T47D (cell line): ENCODE measurements at regions not wholly inside any gene's neighbourhood (a gene's known extent, or its start where the extent isn't known, plus 50 kb on each side); places are given as distances from the start of the nearest gene placed in this dataset.
"Not testable (repeated sequence)": the region's sequence is repeated elsewhere in the genome, so short reads cannot be mapped to it uniquely, and the experiment has no call there.

Source experiments
- DNase-seq, 2 experiments: peaks; one replicate each; pipeline versions ENCODE4 v3.0.0 to v3.0.0-alpha.2; 2011 to 2012; ENCODE audit warnings: low read depth in 1 of 2, low spot score in 1 of 2
- JUND ChIP-seq: IDR thresholded peaks from 2 replicates; pipeline ENCODE4 v1.6.1; 2012; ENCODE audit warnings: low read depth
- in situ Hi-C: cut with HindIII; loops from 2 replicates; pipeline ENCODE4 v1.10.0; 2016; ENCODE audit warnings: low sequenced_read_pairs, low pct_unique_long_range_greater_than_20kb

DNA sequence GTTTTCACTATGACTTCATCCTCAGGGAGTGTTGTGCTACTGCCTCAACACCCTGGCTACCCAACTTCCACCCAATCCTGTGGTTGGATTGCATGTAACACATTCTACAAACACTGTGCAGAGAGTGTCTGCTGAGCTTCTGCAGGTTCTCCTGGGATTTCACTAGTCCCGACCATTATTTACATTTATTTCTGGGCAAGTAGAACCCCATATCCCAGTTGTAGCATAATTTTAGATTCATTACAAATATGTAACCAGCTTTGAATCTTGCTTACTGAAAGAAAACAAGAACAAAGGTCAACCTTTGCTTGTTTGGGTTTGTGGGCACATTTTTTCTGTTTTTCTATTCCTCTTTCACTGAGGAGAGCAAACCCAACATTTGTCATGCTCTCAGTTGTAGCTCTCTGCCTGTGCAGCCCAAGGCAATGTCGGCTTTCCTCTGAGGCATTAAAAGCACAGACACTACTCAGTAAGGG lies 2036.1 kb upstream of the LRRTM1 start:
- no peak for DNase-seq
- in situ Hi-C loops = no loop called here

DNA sequence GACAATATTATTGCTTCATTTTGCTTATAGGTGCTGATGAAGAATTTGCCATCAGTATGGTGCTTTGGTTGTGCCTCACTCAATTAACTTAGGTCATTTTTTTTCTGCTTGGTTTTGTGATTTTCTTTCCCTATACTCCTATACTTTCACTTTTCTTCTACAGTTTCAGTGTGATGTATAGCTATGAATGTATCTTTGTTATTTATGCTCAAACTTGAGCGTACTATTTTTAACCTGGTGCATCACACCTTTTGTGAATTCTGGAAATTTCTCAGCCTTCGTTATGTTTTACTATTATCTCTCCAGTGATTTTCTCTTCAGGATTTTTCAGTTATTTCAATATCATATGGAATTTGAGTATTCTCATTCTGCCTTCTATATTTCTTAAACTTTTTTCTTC lies 2035.3 kb upstream of the LRRTM1 start:
- no peak for DNase-seq
- TF ChIP-seq JUND = no peak
- in situ Hi-C loops = no loop called here

More for the DNA sequence above, 2036.1 kb upstream of the LRRTM1 start:
- no peak for TF ChIP-seq JUND

DNA sequence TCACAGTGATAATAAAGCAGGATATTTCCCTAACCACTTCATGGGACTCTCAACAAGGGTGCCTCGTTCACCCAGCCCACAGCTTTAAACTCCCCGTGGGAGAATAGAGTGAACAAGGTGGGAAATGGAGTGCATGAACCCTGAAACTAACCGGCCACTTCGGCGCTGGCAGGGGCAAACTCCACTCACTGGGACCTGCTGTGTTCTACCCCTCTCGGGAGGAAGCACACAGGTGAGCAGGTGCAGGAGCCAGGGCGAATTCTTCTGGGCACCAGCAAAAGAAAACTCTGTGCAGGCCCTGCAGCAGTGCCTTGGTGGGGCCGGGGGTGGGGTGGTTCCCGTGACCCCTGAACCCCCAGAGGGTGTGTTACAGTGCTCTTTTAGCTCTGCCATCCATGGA lies 2029.1 kb upstream of the LRRTM1 start:
- in situ Hi-C loops = no loop called here

DNA sequence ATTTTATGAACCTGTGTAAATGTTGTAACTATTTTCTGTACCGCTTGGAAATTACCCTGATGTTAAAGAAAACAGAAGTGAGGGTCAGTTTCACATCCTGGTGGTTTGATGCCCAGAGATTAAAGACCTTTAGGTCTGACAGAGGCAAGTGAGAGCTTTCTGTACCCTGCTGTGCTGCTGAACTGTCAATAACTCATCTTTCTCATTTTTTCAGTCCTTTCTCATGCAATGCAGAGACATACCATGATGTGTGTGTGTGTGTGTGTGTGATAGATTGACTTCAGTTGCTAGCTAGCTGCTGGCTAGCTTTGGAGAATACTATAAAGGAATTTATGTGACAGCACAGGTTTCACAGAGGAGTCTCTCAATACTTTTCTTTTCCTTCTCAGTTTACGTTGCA lies 2025.6 kb upstream of the LRRTM1 start:
- TF ChIP-seq JUND = no peak
- in situ Hi-C loops = no loop called here
- no peak for DNase-seq

More for the DNA sequence above, 2029.1 kb upstream of the LRRTM1 start:
- DNase-seq = no peak
- no peak for TF ChIP-seq JUND

DNA sequence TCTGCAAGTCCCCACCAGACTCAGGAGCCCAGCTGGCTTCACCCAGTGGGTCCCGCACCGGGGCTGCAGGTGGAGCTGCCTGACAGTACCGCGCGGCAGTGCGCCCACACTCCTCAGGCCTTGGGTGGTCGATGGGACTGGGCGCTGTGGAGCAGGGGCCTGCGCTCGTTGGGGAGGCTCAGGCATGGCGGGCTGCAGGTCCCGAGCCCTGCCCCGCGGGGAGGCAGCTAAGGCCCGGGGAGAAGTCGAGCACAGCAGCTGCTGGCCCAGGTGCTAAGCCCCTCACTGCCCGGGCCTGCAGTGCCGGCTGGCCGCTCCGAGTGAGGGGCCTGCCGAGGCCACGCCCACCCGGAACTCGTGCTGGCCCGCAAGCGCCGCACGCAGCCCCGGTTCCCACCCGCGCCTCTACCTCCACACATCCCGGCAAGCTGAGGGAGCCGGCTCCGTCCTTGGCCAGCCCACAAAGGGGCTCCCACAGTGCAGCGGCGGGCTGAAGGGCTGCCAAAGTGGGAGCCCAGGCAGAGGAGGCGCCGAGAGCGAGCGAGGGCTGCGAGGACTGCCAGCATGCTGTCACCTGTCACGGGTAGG lies 2021.7 kb upstream of the LRRTM1 start:
- DNase-seq = not testable (repeated sequence)

DNA sequence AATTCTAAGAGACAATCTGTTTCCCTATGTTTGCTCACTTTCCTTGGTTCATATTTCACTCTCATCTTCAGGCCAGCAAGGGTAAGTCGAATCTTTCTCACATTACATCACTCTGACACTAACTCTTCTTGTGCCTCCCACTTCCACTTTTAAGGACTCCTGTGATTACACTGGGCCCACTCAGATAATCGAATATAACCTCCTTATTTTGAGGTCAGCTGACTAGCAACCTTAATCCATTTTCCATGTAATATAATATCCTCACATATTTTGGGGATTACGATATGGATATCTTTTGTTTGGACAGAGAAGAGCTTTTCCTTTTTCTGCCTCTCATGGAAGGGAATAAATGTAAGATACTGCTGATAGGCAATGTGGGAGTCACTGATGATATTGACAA lies 2015.7 kb upstream of the LRRTM1 start:
- TF ChIP-seq JUND = no peak
- in situ Hi-C loops = no loop called here
- no peak for DNase-seq

More for the DNA sequence above, 2021.7 kb upstream of the LRRTM1 start:
- in situ Hi-C loops = not testable (repeated sequence)

DNA sequence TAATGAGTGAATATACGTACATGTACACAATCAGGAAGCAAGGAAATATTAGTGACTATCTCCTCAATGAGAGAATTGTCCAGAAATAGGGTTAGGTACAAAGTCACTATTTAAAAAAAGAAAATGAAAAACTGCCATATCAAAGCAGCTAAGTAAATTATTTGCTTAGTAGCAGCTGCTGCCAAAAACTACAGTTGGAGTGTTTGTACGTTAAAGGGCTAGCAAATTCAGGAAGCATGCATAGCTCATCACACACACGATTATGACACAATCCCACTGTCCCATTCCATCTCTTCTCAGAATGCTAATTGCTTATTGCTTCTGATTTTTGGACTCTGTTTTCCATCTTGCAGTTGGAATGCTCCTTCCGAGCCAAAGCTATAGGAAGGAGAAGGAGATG lies 2012.5 kb upstream of the LRRTM1 start:
- DNase-seq = peak in 1 of 2 experiments; percentile 12
- in situ Hi-C loops = no loop called here
- TF ChIP-seq JUND = no peak

DNA sequence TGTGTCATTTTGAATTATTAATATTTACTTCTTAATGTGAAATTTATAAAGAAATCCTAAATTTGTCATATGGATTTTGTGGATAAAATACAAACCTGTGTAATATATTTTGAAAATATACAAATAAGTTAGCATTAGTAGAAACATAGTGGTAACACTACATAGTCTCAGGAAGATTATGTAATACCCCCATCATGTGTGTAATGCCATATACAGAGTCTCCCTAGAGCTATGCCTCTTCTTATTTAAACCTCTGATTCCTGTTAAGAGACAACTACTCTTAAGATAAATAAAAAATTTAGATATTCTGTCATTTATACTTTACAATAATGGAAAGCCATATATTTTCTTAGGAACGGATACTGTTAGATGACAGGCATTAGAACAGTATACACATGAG lies 2012.0 kb upstream of the LRRTM1 start:
- TF ChIP-seq JUND = no peak
- no peak for DNase-seq
- in situ Hi-C loops = no loop called here

DNA sequence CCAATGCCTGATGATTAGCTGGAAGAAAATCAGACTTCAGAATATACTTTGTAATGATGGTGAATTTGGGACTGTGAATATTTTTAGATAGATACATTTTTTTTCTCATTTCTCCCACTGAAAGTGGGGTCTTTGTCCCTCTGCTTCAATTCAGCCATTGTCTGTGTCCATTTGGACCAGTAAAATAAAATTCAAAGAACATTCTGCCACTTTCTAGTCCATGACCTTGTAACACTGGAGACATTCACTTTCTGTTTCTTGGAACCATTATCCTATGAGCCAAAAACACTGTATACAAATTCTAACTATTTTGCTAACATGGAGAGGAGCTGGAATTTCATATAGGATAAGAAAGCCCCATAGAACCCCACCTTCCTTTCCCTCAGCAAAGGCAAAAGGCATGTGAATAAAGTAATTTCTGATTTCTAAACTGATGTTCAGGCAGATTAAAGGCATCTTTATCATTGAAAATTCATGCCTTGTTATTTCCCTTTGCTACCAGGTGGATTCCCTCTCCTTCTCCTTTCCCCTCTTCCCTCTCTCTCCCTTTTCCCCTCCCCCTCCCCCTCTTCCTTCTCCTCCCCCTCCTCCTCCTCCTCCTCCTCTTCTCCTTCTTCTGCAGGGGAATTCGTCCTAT lies 2010.4 kb upstream of the LRRTM1 start:
- in situ Hi-C loops = no loop called here
- DNase-seq = no peak
- no peak for TF ChIP-seq JUND

DNA sequence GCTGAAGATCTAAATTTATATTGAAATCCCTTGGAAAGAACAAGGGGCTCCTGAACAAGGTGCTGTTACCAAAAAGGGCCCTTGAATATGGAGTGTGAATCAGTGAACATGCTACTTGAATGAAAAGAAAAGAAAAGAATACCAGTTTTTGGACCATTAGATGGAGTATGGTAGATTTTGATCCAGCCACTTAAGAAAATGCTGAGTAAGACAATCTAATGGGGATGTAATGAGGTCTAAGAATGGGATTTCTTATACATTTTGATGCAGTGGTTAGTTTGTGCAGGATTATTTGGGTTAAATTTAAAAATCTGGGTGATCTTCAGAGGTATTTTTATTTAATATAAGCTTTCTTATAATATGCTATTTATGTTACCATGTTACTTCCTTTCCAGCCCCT lies 2003.0 kb upstream of the LRRTM1 start:
- TF ChIP-seq JUND = no peak
- in situ Hi-C loops = no loop called here
- no peak for DNase-seq

DNA sequence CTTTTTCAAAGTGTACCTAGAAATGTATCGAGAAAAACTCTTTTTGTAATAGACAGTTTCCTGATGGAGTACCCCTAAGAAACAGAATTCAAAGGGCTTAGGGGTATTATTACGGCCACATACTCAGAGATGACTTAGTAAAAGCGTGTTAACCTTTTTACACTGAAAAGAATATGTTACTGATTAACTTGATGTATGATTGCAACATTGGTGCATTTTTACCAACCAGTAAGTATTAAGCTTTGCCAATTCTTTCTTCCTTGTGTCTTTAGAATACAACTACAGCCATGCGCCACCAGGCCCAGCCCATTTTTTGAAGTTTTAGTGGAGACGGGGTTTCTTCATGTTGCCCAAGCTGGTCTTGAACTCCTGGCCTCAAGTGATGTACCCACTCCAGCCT lies 1997.0 kb upstream of the LRRTM1 start:
- in situ Hi-C loops = no loop called here
- TF ChIP-seq JUND = no peak
- DNase-seq = no peak

DNA sequence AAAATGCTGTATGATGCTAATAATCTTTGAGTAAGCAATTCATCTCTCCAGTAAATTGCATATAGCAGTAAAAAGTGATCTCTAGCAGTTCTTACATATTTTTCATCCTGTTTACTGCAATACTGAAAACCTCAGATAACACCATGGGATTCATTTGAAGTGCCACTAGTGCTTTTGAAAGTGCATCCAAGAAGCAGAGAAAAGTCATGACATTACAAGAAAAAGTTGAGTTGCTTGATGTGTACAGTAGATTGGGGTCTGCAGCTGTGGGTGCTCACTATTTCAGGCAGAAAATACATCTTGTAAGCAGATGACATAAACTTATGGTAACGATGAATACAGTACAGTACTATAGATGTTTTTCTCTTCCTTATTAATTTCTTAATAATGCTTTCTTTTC lies 1984.9 kb upstream of the LRRTM1 start:
- DNase-seq = no peak
- TF ChIP-seq JUND = no peak
- in situ Hi-C loops = no loop called here

DNA sequence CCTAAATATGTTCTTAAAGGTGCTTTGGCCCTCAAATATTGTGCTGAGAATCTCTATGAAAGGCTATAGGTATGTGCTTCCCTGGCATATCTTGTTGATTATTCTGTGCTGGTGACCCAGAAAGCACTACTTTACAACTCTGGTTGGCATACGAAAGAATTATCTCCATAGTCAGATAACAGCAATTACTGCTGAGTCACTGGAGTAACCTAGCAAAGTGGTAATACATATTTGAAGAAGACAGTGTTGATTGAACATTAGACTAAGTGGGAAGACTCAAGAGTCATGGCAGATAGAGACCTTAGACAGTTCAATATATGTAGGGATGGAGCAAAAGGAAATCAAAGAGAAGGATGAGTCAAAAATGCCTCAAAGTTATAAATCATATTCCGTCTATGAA lies 1978.5 kb upstream of the LRRTM1 start:
- no peak for TF ChIP-seq JUND
- DNase-seq = no peak
- in situ Hi-C loops = no loop called here
